Head of caudate nucleus (tissue), 42 donors: ENCODE measurements at regions not wholly inside any gene's neighbourhood (a gene's known extent, or its start where the extent isn't known, plus 50 kb on each side); places are given as distances from the start of the nearest gene placed in this dataset.
A peak's percentile ranks its signal among the peaks of the same experiment; 100 is the strongest.

Experiments used
- DNase-seq, 42 donors: peaks; one replicate each; pipeline versions ENCODE4 v3.0.0 to v3.0.0-alpha.2; 2020 to 2021; ENCODE audit warnings: mixed read lengths in 7 of 42
- intact Hi-C: fragments of 100-400 bp; cut with DNase I; formaldehyde crosslinking; loops from one replicate; pipeline ENCODE4 v1.15.0; 2022

- intact Hi-C loops = no loop called here
- no peak for DNase-seq
Measured at GRCh38 chr2:36087344-36087743, 268.2 kb upstream of the CRIM1 start.

GRCh38 chr2:36079793-36080192 lies 275.8 kb upstream of the CRIM1 start:
- no peak for DNase-seq
- intact Hi-C loops = no loop called here

DNA sequence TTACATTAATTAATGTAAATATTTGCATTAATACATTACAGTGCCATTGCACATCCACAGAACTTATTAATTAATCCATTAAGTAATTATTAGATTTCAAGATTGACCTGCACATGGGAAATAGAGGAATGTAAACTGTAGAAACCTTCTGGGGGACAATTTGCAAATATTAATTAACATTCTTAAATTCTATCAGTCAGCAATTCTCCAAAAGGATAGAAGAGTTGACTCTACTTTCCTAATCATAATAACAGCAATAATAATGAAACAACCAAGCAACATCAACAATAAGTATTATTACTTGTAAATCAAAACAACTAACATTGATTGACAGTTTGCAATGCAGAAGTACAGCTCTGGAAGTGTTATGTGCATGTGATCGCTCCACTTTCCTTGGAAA lies 281.6 kb upstream of the CRIM1 start:
- DNase-seq = no peak
- intact Hi-C loops = no loop called here

DNA sequence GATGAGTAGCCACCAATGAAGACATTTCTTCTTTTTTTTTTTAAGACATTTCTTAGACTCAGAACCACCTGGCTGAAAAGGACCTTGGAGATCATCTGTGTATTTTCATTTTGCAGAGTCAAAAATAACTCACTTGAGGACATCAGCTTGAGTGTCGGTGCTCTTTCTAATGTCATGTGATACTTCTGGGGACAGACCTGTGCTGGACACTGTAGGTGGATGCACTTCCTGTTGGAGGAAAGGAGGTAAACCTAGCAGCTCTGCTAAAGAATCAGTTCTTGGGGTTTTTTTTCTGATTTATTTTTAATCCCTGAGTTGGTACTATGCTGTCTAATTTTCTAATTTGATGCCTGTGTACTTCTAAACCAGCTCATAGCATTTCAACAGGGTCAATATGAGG lies 283.9 kb upstream of the CRIM1 start:
- DNase-seq = no peak
- intact Hi-C loops = no loop called here

- intact Hi-C loops = no loop called here
- no peak for DNase-seq
Measured at GRCh38 chr2:36069074-36069473, 286.5 kb upstream of the CRIM1 start.

DNA sequence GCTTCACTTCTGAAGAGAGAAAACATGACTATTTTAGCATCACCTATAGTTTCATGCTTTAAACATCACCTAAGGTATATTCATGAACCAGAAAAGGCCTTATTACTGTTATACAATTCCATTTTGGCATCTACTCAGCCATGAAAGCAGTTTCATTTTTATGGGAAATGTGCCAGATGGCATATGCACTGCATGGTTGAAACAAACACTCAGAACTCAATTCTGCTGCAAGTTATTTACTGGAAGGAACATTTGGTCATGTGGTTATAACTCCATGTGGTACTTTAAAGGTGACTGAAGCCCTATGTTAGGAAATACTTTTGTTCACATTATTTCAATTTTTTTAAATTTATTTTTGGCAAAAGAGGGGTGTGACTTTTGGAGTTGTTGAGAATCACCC lies 287.5 kb upstream of the CRIM1 start:
- intact Hi-C loops = no loop called here
- DNase-seq = no peak

GRCh38 chr2:36060133-36060532 lies 295.4 kb upstream of the CRIM1 start:
- intact Hi-C loops = no loop called here
- DNase-seq = no peak

DNA sequence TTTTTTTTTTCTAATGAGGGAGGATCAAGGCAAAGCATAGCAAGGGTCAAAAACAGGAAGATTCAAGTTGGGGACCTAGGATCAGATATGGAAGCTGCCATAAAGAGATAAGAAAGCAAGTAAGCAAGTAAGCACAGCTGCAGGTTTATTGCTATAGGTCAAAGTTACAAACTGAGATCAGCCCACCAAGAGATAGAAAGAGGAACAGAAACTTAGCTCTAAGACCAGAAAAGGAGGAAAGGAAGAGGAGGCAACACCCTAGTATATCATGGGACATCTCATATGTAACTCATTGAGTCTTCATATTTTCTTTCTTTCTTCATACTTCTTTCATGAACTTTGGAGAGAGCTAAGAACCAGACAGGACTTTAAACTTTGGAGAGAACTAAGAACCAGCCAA lies 295.9 kb upstream of the CRIM1 start:
- no peak for DNase-seq
- intact Hi-C loops = no loop called here

DNA sequence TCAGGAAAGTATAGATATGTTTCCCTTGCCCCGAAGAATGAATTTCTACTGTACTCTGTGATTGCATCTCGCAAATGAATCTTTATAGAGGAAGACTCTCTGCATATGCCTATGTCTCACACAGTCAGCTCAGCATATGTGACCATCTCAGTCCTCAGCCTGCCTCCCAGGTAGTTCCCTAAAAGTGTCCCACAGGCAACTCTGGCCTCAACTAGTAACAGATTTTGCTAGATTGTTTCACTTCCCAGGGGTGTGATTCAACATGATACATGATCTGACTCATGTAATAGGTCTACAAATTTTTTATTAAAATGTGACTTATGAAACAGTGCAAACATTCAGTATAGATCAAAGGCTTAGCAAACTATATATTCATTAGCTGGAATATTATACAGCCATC lies 296.6 kb upstream of the CRIM1 start:
- intact Hi-C loops = no loop called here
- no peak for DNase-seq

- no peak for DNase-seq
- intact Hi-C loops = no loop called here
Measured at GRCh38 chr2:36058076-36058475, 297.5 kb upstream of the CRIM1 start.

- no peak for DNase-seq
- intact Hi-C loops = no loop called here
Measured at GRCh38 chr2:36052819-36053218, 302.8 kb upstream of the CRIM1 start.

DNA sequence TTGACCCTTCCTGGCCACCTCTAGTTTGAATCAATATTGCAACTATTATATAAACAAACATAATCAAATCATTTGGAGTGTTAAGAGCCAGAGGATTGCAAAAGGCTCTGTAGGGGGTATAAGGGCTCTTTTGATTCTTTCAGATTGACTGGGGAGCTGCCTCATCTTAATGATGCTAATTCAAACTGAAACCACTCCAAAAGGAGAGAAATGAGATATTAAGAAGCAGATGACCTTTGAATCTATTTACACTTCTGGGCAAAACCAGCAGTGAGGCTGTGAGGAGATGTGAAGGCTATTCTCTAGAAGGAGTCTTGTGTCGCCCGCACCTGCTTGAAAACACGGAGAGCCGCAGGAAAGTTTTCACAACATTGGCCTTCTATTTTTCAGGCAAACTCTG lies 311.2 kb upstream of the CRIM1 start:
- no peak for DNase-seq

GRCh38 chr2:36035137-36035536 lies 320.4 kb upstream of the CRIM1 start:
- intact Hi-C loops = no loop called here

More for the DNA sequence above, 311.2 kb upstream of the CRIM1 start:
- intact Hi-C loops = no loop called here

GRCh38 chr2:36032046-36032445 lies 323.5 kb upstream of the CRIM1 start:
- intact Hi-C loops = no loop called here
- no peak for DNase-seq

More at GRCh38 chr2:36035137-36035536, 320.4 kb upstream of the CRIM1 start:
- DNase-seq = no peak

GRCh38 chr2:36031471-36031870 lies 324.1 kb upstream of the CRIM1 start:
- intact Hi-C loops = no loop called here
- no peak for DNase-seq

GRCh38 chr2:36027616-36028015 lies 328.0 kb upstream of the CRIM1 start:
- intact Hi-C loops = no loop called here
- no peak for DNase-seq

GRCh38 chr2:36013064-36013463 lies 342.5 kb upstream of the CRIM1 start:
- DNase-seq = no peak
- intact Hi-C loops = no loop called here

GRCh38 chr2:36006444-36006843 lies 349.1 kb upstream of the CRIM1 start:
- DNase-seq = no peak

GRCh38 chr2:36002941-36003340 lies 352.6 kb upstream of the CRIM1 start:
- intact Hi-C loops = no loop called here
- DNase-seq = no peak

More at GRCh38 chr2:36006444-36006843, 349.1 kb upstream of the CRIM1 start:
- intact Hi-C loops = no loop called here

- no peak for DNase-seq
- intact Hi-C loops = no loop called here
Measured at GRCh38 chr2:35997488-35997887, 358.1 kb upstream of the CRIM1 start.

- DNase-seq = peak in 30 of 42 donors; percentile 3 to 78 (median 35)
Measured at GRCh38 chr2:35989503-35989902, 366.1 kb upstream of the CRIM1 start.

DNA sequence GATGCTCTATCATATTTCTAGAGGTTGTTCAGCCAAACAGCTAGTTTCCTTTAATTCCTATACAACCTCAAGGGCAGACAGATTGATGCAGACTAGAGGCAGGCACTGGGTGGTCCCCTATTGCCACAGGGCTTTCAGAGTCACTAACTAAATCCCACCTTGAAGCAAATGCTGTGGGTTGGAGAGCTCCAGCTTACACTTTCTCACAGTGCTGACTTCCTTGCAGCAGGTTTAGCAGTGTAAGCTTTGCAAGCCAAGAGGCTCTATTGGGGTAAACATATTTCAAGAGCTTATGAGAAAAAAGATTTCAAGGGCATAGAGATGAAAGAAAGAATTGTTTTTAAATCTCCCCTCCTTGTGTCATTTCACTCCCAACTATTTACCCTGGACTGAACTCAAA lies 366.5 kb upstream of the CRIM1 start:
- no peak for DNase-seq
- intact Hi-C loops = no loop called here

More at GRCh38 chr2:35989503-35989902, 366.1 kb upstream of the CRIM1 start:
- intact Hi-C loops = no loop called here
